K562 (cell line): ENCODE measurements at regions not wholly inside any gene's neighbourhood (a gene's known extent, or its start where the extent isn't known, plus 50 kb on each side); places are given as distances from the start of the nearest gene placed in this dataset.
"Not testable (repeated sequence)": the region's sequence is repeated elsewhere in the genome, so short reads cannot be mapped to it uniquely, and the experiment has no call there.

Source experiments
- ATAC-seq: fragments of 200-7000 bp; cut with Tn5 transposase; 3 replicates; pipeline ENCODE4 v1.9.1; 2020; ENCODE audit warnings: moderate library complexity
- BruUV-seq: library from RNA; stranded (reverse); fragments of 400-500 nt; replicated peaks from 2 replicates; lab custom pipeline; 2021; lab: Mats Ljungman, UMichigan
- CTCF ChIA-PET: fragments of 300-600 bp; formaldehyde crosslinking; extraction: SDS; loops from one replicate; lab custom pipeline; 2021; ENCODE audit warnings: low intra/inter-chr PET ratio; lab: Yijun Ruan, JAX
- POLR2A ChIA-PET: fragments of 300-600, 350-650 bp; sonication (Branson Sonifier 250); formaldehyde crosslinking; extraction: SDS; loops from one replicate; lab custom pipeline; 2021; ENCODE audit warnings: antibody characterized with exemption, inconsistent platforms; lab: Yijun Ruan, JAX
- DNase-seq, 4 experiments: peaks; one replicate each; pipeline versions ENCODE4 v3.0.0 to v3.0.0-alpha.2; 2011 to 2018; ENCODE audit warnings: low spot score in 3 of 4, mixed read lengths in 3 of 4; ENCODE audit errors: extremely low read depth in 1 of 4
- FAIRE-seq: peaks from 2 replicates; lab custom pipeline; 2011; peaks lifted over from hg19 to GRCh38; lab: Jason Lieb, UNC
- H2AFZ ChIP-seq: 2 replicates; pipeline ENCODE4 v1.6.0; 2011; ENCODE audit warnings: low read depth, low read length, control low read depth, inconsistent platforms
- H3K27ac ChIP-seq: fragments of 200-600 bp; 3 replicates; pipeline ENCODE4 v1.8.0; 2011; ENCODE audit warnings: low read depth, mild to moderate bottlenecking, control low read depth, inconsistent platforms, low read length, moderate library complexity, mixed read lengths; ENCODE audit errors: extremely low read depth
- H3K27me3 ChIP-seq, 2 experiments: fragments of 300-600 bp in 1 of 2; 2 replicates in 1 of 2; 3 replicates in 1 of 2; pipeline versions ENCODE4 v1.6.0 to v1.8.0; 2011; ENCODE audit warnings: inconsistent platforms in 2 of 2, low read length in 2 of 2, mild to moderate bottlenecking in 1 of 2, mixed read lengths in 1 of 2, moderate library complexity in 1 of 2; ENCODE audit not compliant: control insufficient read depth in 2 of 2, insufficient read depth in 2 of 2
- H3K36me3 ChIP-seq: fragments of 300-600 bp; 3 replicates; pipeline ENCODE4 v1.8.0; 2011; ENCODE audit warnings: mild to moderate bottlenecking, low read length, inconsistent platforms; ENCODE audit not compliant: control insufficient read depth, insufficient read depth
- H3K4me1 ChIP-seq, 2 experiments: fragments of 200-600 bp in 1 of 2; replicated peaks in 1 of 2; 2 replicates in 1 of 2; 3 replicates in 1 of 2; pipeline versions ENCODE4 v1.5.1 to v1.8.0; 2011; ENCODE audit warnings: inconsistent platforms in 2 of 2, low read length in 2 of 2, mild to moderate bottlenecking in 1 of 2, mixed read lengths in 1 of 2, moderate library complexity in 1 of 2; ENCODE audit not compliant: control insufficient read depth in 2 of 2, insufficient read depth in 2 of 2
- H3K4me2 ChIP-seq: 2 replicates; pipeline ENCODE4 v1.6.1; 2011; ENCODE audit warnings: low read length, control low read depth, inconsistent platforms, mixed read lengths; ENCODE audit not compliant: insufficient read depth
- H3K4me3 ChIP-seq: fragments of 200-600 bp; sonication (generic), shearing (Covaris generic); 2 replicates; pipeline ENCODE4 v1.5.1; 2016; ENCODE audit warnings: control low read depth, inconsistent platforms
- H3K79me2 ChIP-seq: fragments of 200-600 bp; 3 replicates; pipeline ENCODE4 v1.8.0; 2011; ENCODE audit warnings: low read length, inconsistent platforms; ENCODE audit not compliant: control insufficient read depth, insufficient read depth
- H3K9ac ChIP-seq, 2 experiments: 2 replicates each; pipeline versions ENCODE4 v1.6.0 to v1.6.1; 2011; ENCODE audit warnings: low read depth in 2 of 2, low read length in 2 of 2, control low read depth in 1 of 2, inconsistent platforms in 1 of 2, mild to moderate bottlenecking in 1 of 2, mixed read lengths in 1 of 2; ENCODE audit not compliant: insufficient read depth in 1 of 2
- H3K9me1 ChIP-seq: one replicate; pipeline ENCODE4 v1.6.0; 2011; ENCODE audit warnings: inconsistent platforms, mild to moderate bottlenecking, low read length, moderate library complexity; ENCODE audit not compliant: control insufficient read depth, insufficient read depth
- H3K9me3 ChIP-seq: replicated peaks from 2 replicates; pipeline ENCODE4 v1.5.1; 2011; ENCODE audit warnings: low read depth, low read length, inconsistent platforms; ENCODE audit not compliant: control insufficient read depth, insufficient read depth
- H4K20me1 ChIP-seq: replicated peaks from 2 replicates; pipeline ENCODE4 v1.6.1; 2011; ENCODE audit warnings: low read length, inconsistent platforms, mixed read lengths; ENCODE audit not compliant: control insufficient read depth, insufficient read depth
- ELF1 ChIP-seq: fragments of 200-800 bp; sonication (Bioruptor generic); IDR thresholded peaks from 2 replicates; pipeline ENCODE4 v1.6.1; 2016; ENCODE audit warnings: missing genetic modification characterization, missing compliant biosample characterization
- EP400 ChIP-seq: fragments of 450-650 bp; IDR thresholded peaks from 2 replicates; pipeline ENCODE4 v1.6.1; 2017; ENCODE audit warnings: antibody characterized with exemption, mild to moderate bottlenecking, moderate library complexity
- FOXA3 ChIP-seq, 2 experiments: fragments of 450-650 bp in 1 of 2; sonication (generic) in 1 of 2; formaldehyde crosslinking; IDR thresholded peaks in 1 of 2; conservative IDR thresholded peaks in 1 of 2; 2 replicates each; pipeline versions ENCODE4 v1.4.0 to v1.8.0; 2020 to 2022; ENCODE audit warnings: mild to moderate bottlenecking in 2 of 2, missing genetic modification reagents in 1 of 2
- GTF2F1 ChIP-seq: IDR thresholded peaks from 2 replicates; pipeline ENCODE4 v1.6.1; 2011; ENCODE audit warnings: low read depth, low read length, improper control_type of control experiment
- NR4A1 ChIP-seq, 2 experiments: fragments of 250-450 bp in 1 of 2; fragments of 450-650 bp in 1 of 2; sonication (Bioruptor Pico) in 1 of 2; IDR thresholded peaks; 2 replicates each; pipeline versions ENCODE4 v1.4.0 to v1.6.1; 2016 to 2020; ENCODE audit warnings: mild to moderate bottlenecking in 2 of 2, missing compliant biosample characterization in 1 of 2, missing genetic modification characterization in 1 of 2, moderate library complexity in 1 of 2
- PCBP1 ChIP-seq: fragments of 200-400 bp; formaldehyde crosslinking; IDR thresholded peaks from 2 replicates; pipeline ENCODE4 v1.6.1; 2018; ENCODE audit warnings: mild to moderate bottlenecking, low read depth, low read length; ENCODE audit not compliant: poor library complexity, severe bottlenecking
- PTRF ChIP-seq: fragments of 450-650 bp; IDR thresholded peaks from 2 replicates; pipeline ENCODE4 v1.6.1; 2016; ENCODE audit warnings: mild to moderate bottlenecking, missing genetic modification characterization, missing compliant biosample characterization
- TAF9B ChIP-seq: fragments of 450-650 bp; IDR thresholded peaks from 2 replicates; pipeline ENCODE4 v1.6.1; 2018; ENCODE audit warnings: mild to moderate bottlenecking; ENCODE audit not compliant: partially characterized antibody
- WGBS: fragments of 100-300 bp; shearing (Covaris generic); methylation state at CpG from one replicate; pipeline ENCODE4 v1.1.6; 2016; ENCODE audit warnings: low coverage, mixed read lengths; ENCODE audit not compliant: insufficient coverage; ENCODE audit errors: missing lambda C conversion rate; 5-methylcytosine and 5-hydroxymethylcytosine counted together
- in situ Hi-C: fragments of 300-500 bp; cut with MboI; formaldehyde crosslinking; loops from 4 replicates; pipeline ENCODE4 v1.15.0; 2018; ENCODE audit warnings: inconsistent platforms, mixed read lengths
- intact Hi-C: fragments of 100-400 bp; cut with micrococcal nuclease; formaldehyde crosslinking; loops from 2 replicates; pipeline ENCODE4 v1.14.2; 2022
- TF ChIP-seq, protein P1 (sequence below): fragments of 450-650 bp; IDR thresholded peaks from 2 replicates; pipeline ENCODE4 v1.6.1; 2016

- Histone ChIP-seq H3K9me1 (no peaks in the 10 kb centered on the region), H3K36me3 (no peaks in the 10 kb centered on the region), H4K20me1 (no peaks in the 10 kb centered on the region), H3K9ac (no peak overlapping the region), H3K27me3 (no peaks in the 10 kb centered on the region), H3K4me3 (no peak overlapping the region), H3K79me2 (no peaks in the 10 kb centered on the region), H2AFZ (no peak overlapping the region), H3K4me2 (no peak overlapping the region), H3K27ac (no peak overlapping the region), H3K4me1 (no peaks in the 10 kb centered on the region), H3K9me3 (no peaks in the 10 kb centered on the region)
- intact Hi-C loops (no loop called here), in situ Hi-C loops (no loop called here)
- no peak for DNase-seq
- no peak for TF ChIP-seq PTRF
- TF ChIP-seq PCBP1: no peak
- TF ChIP-seq TAF9B: no peak
- no peak for TF ChIP-seq NR4A1 (CRISPR knock-in tag; IDR thresholded peaks at IDR 0.05)
- TF ChIP-seq NR4A1 (tag; IDR thresholded peaks at IDR 0.05): no peak
- TF ChIP-seq EP400: no peak
- TF ChIP-seq GTF2F1: no peak
- no peak for TF ChIP-seq ELF1 (tag)
- BruUV-seq: no TSS peak
- no peak for FAIRE-seq
- 0% methylated on average over 3 of the region's 3 CpGs for WGBS
- ATAC-seq: no peak
- CTCF ChIA-PET: no interaction called here
- POLR2A ChIA-PET: no interaction called here
These were observed 242.5 kb upstream of the NETO1 start for GRCh38 chr18:73110307-73110706.

DNA sequence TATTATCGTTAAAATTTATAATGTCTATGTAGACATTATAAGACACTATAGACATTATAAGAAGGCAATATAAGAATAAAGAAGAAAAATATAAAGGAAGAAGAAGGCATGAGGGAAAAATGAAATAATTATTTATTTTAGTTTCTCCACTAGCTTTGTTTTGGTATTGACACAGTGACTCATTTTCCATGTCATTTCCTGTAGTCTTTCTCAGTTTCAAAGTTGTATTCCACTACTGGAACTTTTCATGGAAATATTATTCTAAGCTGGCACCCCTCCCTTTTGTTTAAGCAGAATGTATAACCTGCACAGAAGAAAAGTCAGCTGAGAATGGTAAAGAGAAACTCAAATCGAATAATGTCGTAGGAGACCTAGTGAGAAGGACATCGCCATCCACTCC, 234.2 kb upstream of the NETO1 start:
- ChIA-PET POLR2A (no interaction called here), CTCF (no interaction called here)
- Histone ChIP-seq H3K27me3 (no peaks in the 10 kb centered on the region), H3K4me3 (no peak overlapping the region), H3K9me1 (no peaks in the 10 kb centered on the region), H3K79me2 (no peaks in the 10 kb centered on the region), H3K9ac (no peak overlapping the region), H4K20me1 (no peaks in the 10 kb centered on the region), H3K36me3 (no peaks in the 10 kb centered on the region), H3K4me1 (no peaks in the 10 kb centered on the region), H3K9me3 (no peaks in the 10 kb centered on the region), H3K4me2 (no peak overlapping the region), H2AFZ (no peak overlapping the region), H3K27ac (no peak overlapping the region)
- no peak for FAIRE-seq
- no peak for ATAC-seq
- WGBS: 0% methylated on average over 4 of the region's 4 CpGs
- TF ChIP-seq, protein P1, sequence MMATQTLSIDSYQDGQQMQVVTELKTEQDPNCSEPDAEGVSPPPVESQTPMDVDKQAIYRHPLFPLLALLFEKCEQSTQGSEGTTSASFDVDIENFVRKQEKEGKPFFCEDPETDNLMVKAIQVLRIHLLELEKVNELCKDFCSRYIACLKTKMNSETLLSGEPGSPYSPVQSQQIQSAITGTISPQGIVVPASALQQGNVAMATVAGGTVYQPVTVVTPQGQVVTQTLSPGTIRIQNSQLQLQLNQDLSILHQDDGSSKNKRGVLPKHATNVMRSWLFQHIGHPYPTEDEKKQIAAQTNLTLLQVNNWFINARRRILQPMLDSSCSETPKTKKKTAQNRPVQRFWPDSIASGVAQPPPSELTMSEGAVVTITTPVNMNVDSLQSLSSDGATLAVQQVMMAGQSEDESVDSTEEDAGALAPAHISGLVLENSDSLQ: no peak
- peak in 1 of 2 experiments; percentile 53; a peak in 1 of 4 replicates for TF ChIP-seq FOXA3 (CRISPR knock-in tag; conservative IDR thresholded peaks at IDR 0.05 in 1 of 2, IDR thresholded peaks at IDR 0.05 in 1 of 2)
- intact Hi-C loops: no loop called here
- no peak for DNase-seq
- in situ Hi-C loops: no loop called here
- no TSS peak for BruUV-seq

DNA sequence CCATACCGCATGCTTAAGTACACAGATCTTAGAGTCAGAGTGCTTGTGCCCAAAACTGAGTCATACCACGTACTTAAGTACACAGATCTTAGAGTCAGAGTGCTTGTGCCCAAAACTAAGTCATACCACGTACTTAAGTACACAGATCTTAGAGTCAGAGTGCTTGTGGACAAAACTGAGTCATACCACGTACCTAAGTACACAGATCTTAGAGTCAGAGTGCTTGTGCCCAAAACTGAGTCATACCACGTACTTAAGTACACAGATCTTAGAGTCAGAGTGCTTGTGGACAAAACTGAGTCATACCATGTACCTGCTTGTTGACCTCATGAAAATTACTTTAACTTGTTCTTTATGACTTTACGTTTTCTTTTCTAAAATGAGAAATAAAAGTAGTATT, 233.7 kb upstream of the NETO1 start:
- POLR2A ChIA-PET: interaction anchor here (0.6 kb wide), 1 partner anchor 837 kb away, joined by 3 read pairs; no protein-coding TSS in a partner anchor
- CTCF ChIA-PET, H3K27me3 ChIP-seq, intact Hi-C loops, H3K79me2 ChIP-seq, ATAC-seq, BruUV-seq, H3K4me1 ChIP-seq, H3K36me3 ChIP-seq, H3K4me2 ChIP-seq, FAIRE-seq, H3K9me3 ChIP-seq, H4K20me1 ChIP-seq, H3K4me3 ChIP-seq, H3K27ac ChIP-seq, DNase-seq, H2AFZ ChIP-seq, H3K9ac ChIP-seq, H3K9me1 ChIP-seq, in situ Hi-C loops: not testable (repeated sequence)
- WGBS: 0% methylated on average over 5 of the region's 6 CpGs
